Fibroblast of lung (primary cell): ENCODE measurements at regions not wholly inside any gene's neighbourhood (a gene's known extent, or its start where the extent isn't known, plus 50 kb on each side); places are given as distances from the start of the nearest gene placed in this dataset.

Source experiments
- EZH2 ChIP-seq: IDR thresholded peaks from 2 replicates; pipeline ENCODE4 v1.5.1; 2012; ENCODE audit warnings: low read length, control low read depth, mild to moderate bottlenecking; ENCODE audit errors: missing control alignments
- TF ChIP-seq, protein P1 (sequence below), 2 donors: IDR thresholded peaks in 1 of 2; conservative IDR thresholded peaks in 1 of 2; 1 replicate in 1 of 2; 2 replicates in 1 of 2; pipeline ENCODE4 v1.5.1; 2011 to 2012; ENCODE audit warnings: low read length in 2 of 2, control low read depth in 1 of 2, inconsistent platforms in 1 of 2, low read depth in 1 of 2, mild to moderate bottlenecking in 1 of 2

DNA sequence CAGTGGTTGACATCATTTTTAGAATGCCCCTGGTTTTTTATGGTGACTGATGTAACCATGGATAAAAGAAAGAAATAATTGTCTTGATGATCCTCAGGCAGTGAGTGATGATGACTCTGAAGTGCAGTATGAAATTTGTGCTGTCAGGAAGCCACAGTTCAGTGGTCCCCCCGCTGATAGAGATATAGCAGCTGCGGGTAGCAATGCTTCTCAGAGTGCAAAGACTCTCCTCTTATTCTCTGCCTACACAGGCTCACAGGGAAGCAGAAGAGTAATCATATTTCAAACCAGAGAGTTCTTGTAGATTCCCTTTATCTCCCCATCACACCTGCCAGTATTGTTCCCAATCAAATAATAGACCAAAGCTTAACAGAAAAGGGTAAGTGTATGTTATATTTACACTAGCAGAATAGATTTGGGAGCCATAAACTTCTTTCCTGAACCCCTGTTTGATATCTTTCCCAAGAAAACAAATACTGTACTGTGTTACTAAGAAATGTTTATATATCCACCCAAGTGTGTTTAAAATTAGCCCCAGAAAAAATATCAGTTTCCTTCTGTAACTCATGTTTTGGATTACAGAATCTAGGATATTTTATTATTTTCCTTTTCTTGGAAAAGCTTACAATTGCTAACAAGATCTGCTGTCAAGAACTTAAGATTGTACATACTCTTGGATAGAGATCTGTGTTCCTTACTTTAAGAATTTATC is 1817.4 kb upstream of the FLRT2 start:
- TF ChIP-seq, protein P1, sequence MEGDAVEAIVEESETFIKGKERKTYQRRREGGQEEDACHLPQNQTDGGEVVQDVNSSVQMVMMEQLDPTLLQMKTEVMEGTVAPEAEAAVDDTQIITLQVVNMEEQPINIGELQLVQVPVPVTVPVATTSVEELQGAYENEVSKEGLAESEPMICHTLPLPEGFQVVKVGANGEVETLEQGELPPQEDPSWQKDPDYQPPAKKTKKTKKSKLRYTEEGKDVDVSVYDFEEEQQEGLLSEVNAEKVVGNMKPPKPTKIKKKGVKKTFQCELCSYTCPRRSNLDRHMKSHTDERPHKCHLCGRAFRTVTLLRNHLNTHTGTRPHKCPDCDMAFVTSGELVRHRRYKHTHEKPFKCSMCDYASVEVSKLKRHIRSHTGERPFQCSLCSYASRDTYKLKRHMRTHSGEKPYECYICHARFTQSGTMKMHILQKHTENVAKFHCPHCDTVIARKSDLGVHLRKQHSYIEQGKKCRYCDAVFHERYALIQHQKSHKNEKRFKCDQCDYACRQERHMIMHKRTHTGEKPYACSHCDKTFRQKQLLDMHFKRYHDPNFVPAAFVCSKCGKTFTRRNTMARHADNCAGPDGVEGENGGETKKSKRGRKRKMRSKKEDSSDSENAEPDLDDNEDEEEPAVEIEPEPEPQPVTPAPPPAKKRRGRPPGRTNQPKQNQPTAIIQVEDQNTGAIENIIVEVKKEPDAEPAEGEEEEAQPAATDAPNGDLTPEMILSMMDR (conservative IDR thresholded peaks at IDR 0.05 in 1 of 2, IDR thresholded peaks at IDR 0.05 in 1 of 2; ENCODE audit: low read depth in 1 of 2, low read length in 2 of 2): no peak
- TF ChIP-seq EZH2: no peak
